HCT116 (cell line): ENCODE measurements at regions not wholly inside any gene's neighbourhood (a gene's known extent, or its start where the extent isn't known, plus 50 kb on each side); places are given as distances from the start of the nearest gene placed in this dataset.

Experiments used
- ATAC-seq: fragments of 200-7000 bp; cut with Tn5 transposase; 2 replicates; pipeline ENCODE4 v1.9.1; 2020; ENCODE audit warnings: mild to moderate bottlenecking, moderate library complexity
- BruUV-seq: library from RNA; stranded (reverse); fragments of 400-500 nt; replicated peaks from 2 replicates; lab custom pipeline; 2021; lab: Mats Ljungman, UMichigan
- CTCF ChIA-PET: fragments of 300-600 bp; sonication (Branson Sonifier 250); formaldehyde crosslinking; loops from one replicate; lab custom pipeline; 2021; ENCODE audit warnings: antibody characterized with exemption; lab: Charles Lee
- POLR2A ChIA-PET: fragments of 300-600, 350-600 bp; sonication (Branson Sonifier 250); formaldehyde crosslinking; loops from one replicate; lab custom pipeline; 2021; ENCODE audit warnings: antibody characterized with exemption; lab: Charles Lee
- RAD21 ChIA-PET, 2 experiments: fragments of 300-600 bp; sonication (Branson Sonifier 250); formaldehyde crosslinking; loops; one replicate each; lab custom pipeline; 2023; ENCODE audit warnings: low total read pairs in 2 of 2; ENCODE audit not compliant: uncharacterized antibody in 2 of 2, unreplicated experiment in 2 of 2, low non-redundant PET in 1 of 2; lab: Charles Lee
- DNase-seq: peaks from one replicate; pipeline ENCODE4 v3.0.0-alpha.2; 2010; ENCODE audit warnings: low read depth, low spot score
- H2AFZ ChIP-seq: fragments of 200-600 bp; shearing (Covaris generic), sonication (generic); 2 replicates; pipeline ENCODE4 v1.6.1; 2017; ENCODE audit warnings: low read depth, mixed run types, mixed read lengths, antibody characterized with exemption, low read length; ENCODE audit not compliant: poor library complexity, severe bottlenecking
- H3K27ac ChIP-seq: 2 replicates; pipeline ENCODE4 v1.5.1; 2012; ENCODE audit warnings: low read depth, low read length
- H3K27me3 ChIP-seq: fragments of 200-600 bp; sonication (generic); 2 replicates; pipeline ENCODE4 v1.6.1; 2016; ENCODE audit warnings: mixed run types, low read length, mixed read lengths; ENCODE audit not compliant: insufficient read depth
- H3K36me3 ChIP-seq, 2 experiments: fragments of 200-500 bp in 1 of 2; fragments of 200-600 bp in 1 of 2; sonication (Bioruptor generic) in 1 of 2; sonication (generic) in 1 of 2; 2 replicates each; pipeline versions ENCODE4 v1.5.1 to v1.6.1; 2014 to 2016; ENCODE audit warnings: low read length in 2 of 2, inconsistent platforms in 1 of 2, mixed read lengths in 1 of 2, mixed run types in 1 of 2; ENCODE audit not compliant: insufficient read depth in 2 of 2, control insufficient read depth in 1 of 2
- H3K4me1 ChIP-seq, 2 experiments: fragments of 200-600 bp in 1 of 2; sonication (generic) in 1 of 2; 2 replicates each; pipeline versions ENCODE4 v1.5.1 to v1.6.1; 2012 to 2017; ENCODE audit warnings: low read length in 2 of 2, inconsistent platforms in 1 of 2, mild to moderate bottlenecking in 1 of 2, mixed read lengths in 1 of 2, mixed run types in 1 of 2, moderate library complexity in 1 of 2; ENCODE audit not compliant: insufficient read depth in 2 of 2, control insufficient read depth in 1 of 2
- H3K4me2 ChIP-seq: fragments of 200-600 bp; sonication (generic); 2 replicates; pipeline ENCODE4 v1.6.1; 2017; ENCODE audit warnings: mixed run types, low read length, mixed read lengths
- H3K4me3 ChIP-seq, 2 experiments: fragments of 200-600 bp in 1 of 2; sonication (generic) in 1 of 2; replicated peaks in 1 of 2; 2 replicates each; pipeline ENCODE4 v1.5.1; 2011 to 2016; ENCODE audit warnings: low read length in 2 of 2, control low read depth in 1 of 2, low read depth in 1 of 2, mild to moderate bottlenecking in 1 of 2, mixed read lengths in 1 of 2, mixed run types in 1 of 2
- H3K79me2 ChIP-seq: fragments of 200-600 bp; sonication (generic); 2 replicates; pipeline ENCODE4 v1.6.1; 2017; ENCODE audit warnings: mild to moderate bottlenecking, mixed run types, low read length, moderate library complexity, mixed read lengths; ENCODE audit not compliant: insufficient read depth
- H3K9ac ChIP-seq: fragments of 200-600 bp; sonication (generic); 2 replicates; pipeline ENCODE4 v1.6.1; 2016; ENCODE audit warnings: low read length, mixed read lengths
- H3K9me2 ChIP-seq: fragments of 200-600 bp; sonication (generic), shearing (Covaris generic); 2 replicates; pipeline ENCODE4 v1.6.1; 2017; ENCODE audit warnings: mixed run types, mild to moderate bottlenecking, moderate library complexity; ENCODE audit not compliant: insufficient read depth
- H3K9me3 ChIP-seq, 2 experiments: fragments of 200-500 bp in 1 of 2; fragments of 200-600 bp in 1 of 2; sonication (Bioruptor generic) in 1 of 2; sonication (generic) in 1 of 2; 2 replicates each; pipeline ENCODE4 v1.6.1; 2014 to 2017; ENCODE audit warnings: low read length in 2 of 2, mixed read lengths in 2 of 2, inconsistent platforms in 1 of 2, low read depth in 1 of 2, mild to moderate bottlenecking in 1 of 2, mixed run types in 1 of 2, moderate library complexity in 1 of 2; ENCODE audit not compliant: control insufficient read depth in 1 of 2, insufficient read depth in 1 of 2
- H4K20me1 ChIP-seq: fragments of 200-600 bp; sonication (generic), shearing (Covaris generic); 2 replicates; pipeline ENCODE4 v1.6.1; 2017; ENCODE audit warnings: mixed run types, mild to moderate bottlenecking, moderate library complexity; ENCODE audit not compliant: insufficient read depth
- ATF3 ChIP-seq: IDR thresholded peaks from 2 replicates; pipeline ENCODE4 v1.6.1; 2012
- CEBPB ChIP-seq: IDR thresholded peaks from 2 replicates; pipeline ENCODE4 v1.6.1; 2012; ENCODE audit warnings: low read depth
- EGR1 ChIP-seq: IDR thresholded peaks from 2 replicates; pipeline ENCODE4 v1.6.1; 2012; ENCODE audit warnings: low read depth
- ELF1 ChIP-seq: IDR thresholded peaks from 2 replicates; pipeline ENCODE4 v1.6.1; 2012; ENCODE audit warnings: low read depth, borderline replicate concordance
- FOSL1 ChIP-seq: IDR thresholded peaks from 2 replicates; pipeline ENCODE4 v1.6.1; 2012; ENCODE audit warnings: low read depth
- POLR2A ChIP-seq: IDR thresholded peaks from 2 replicates; pipeline ENCODE4 v1.7.0; 2011; ENCODE audit warnings: borderline replicate concordance; ENCODE audit not compliant: insufficient read depth, insufficient read length; ENCODE audit errors: extremely low read depth
- RAD21 ChIP-seq: IDR thresholded peaks from 2 replicates; pipeline ENCODE4 v1.6.1; 2012; ENCODE audit warnings: low read depth, mild to moderate bottlenecking
- SIN3A ChIP-seq: IDR thresholded peaks from 2 replicates; pipeline ENCODE4 v1.6.1; 2012; ENCODE audit warnings: low read depth
- TCF7L2 ChIP-seq: IDR thresholded peaks from 2 replicates; pipeline ENCODE4 v1.7.0; 2011; ENCODE audit warnings: borderline replicate concordance, inconsistent platforms; ENCODE audit not compliant: insufficient read depth, insufficient read length; ENCODE audit errors: extremely low read depth
- ZFX ChIP-seq: fragments of 450-650 bp; IDR thresholded peaks from 2 replicates; pipeline ENCODE4 v1.6.1; 2017
- ZNF274 ChIP-seq: fragments of 200-500 bp; sonication (Bioruptor generic); IDR thresholded peaks from 2 replicates; pipeline ENCODE4 v1.6.1; 2014; ENCODE audit warnings: mild to moderate bottlenecking, low read depth, low read length, inconsistent platforms
- intact Hi-C: fragments of 100-400 bp; cut with micrococcal nuclease; formaldehyde crosslinking; loops from 2 replicates; pipeline ENCODE4 v1.10.0; 2022
- TF ChIP-seq, protein P1 (sequence below): IDR thresholded peaks from 2 replicates; pipeline ENCODE4 v1.6.1; 2011; ENCODE audit warnings: mild to moderate bottlenecking, low read length, moderate library complexity; ENCODE audit not compliant: insufficient replicate concordance; ENCODE audit errors: extremely low read depth

- no peaks in the 10 kb centered on the region for H4K20me1 ChIP-seq
- no peaks in the 10 kb centered on the region for H3K27me3 ChIP-seq
- H3K4me2 ChIP-seq: no peak overlapping the region
- intact Hi-C loops: no loop called here
- H3K79me2 ChIP-seq: no peaks in the 10 kb centered on the region
- no peak overlapping the region for H3K4me3 ChIP-seq
- no peak overlapping the region for H2AFZ ChIP-seq
- POLR2A ChIA-PET: no interaction called here
- H3K27ac ChIP-seq: no peak overlapping the region
- ATAC-seq: no peak
- no peak overlapping the region for H3K9ac ChIP-seq
- H3K9me2 ChIP-seq: no peaks in the 10 kb centered on the region
- CTCF ChIA-PET: no interaction called here
- H3K9me3 ChIP-seq: no peaks in the 10 kb centered on the region
- no peak for DNase-seq
- TF ChIP-seq ELF1 (no peak), ZNF274 (no peak), POLR2A (no peak), FOSL1 (no peak)
- no peaks in the 10 kb centered on the region for H3K36me3 ChIP-seq
- no TSS peak for BruUV-seq
- RAD21 ChIA-PET: no interaction called here
- no peaks in the 10 kb centered on the region for H3K4me1 ChIP-seq
These were observed 118.9 kb upstream of the CAB39 start for GRCh38 chr2:230593765-230594164.

DNA sequence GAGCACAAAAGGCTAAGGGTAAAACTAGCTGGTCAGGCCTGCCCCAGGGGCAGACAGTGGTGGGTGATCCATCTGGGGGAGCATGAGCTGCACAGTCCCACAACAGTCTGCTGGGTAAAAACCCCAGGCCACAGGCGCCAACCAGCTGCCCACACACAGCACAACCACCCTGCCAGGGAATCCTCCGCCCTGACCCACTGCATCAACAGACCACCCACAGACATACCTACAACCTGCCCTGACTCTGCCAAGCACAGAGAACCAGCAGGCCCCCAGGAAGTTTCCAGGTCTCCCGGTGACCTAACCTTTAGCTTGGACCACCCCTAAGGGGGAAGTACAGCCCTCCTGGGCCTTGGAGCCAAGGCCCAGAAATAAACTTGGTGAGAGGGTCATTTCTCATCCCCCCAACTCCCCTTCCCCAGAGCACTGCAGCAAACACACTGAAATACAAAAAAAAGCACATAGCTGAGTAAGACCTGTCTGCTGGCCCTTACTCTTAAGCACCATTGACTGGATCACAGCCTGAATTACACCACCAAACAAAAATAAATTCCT, 118.3 kb upstream of the CAB39 start:
- Histone ChIP-seq H2AFZ (no peak overlapping the region), H3K4me2 (no peak overlapping the region), H3K9me3 (no peaks in the 10 kb centered on the region), H3K27me3 (no peaks in the 10 kb centered on the region), H4K20me1 (no peaks in the 10 kb centered on the region), H3K36me3 (no peaks in the 10 kb centered on the region), H3K79me2 (no peaks in the 10 kb centered on the region), H3K4me1 (no peaks in the 10 kb centered on the region), H3K9me2 (no peaks in the 10 kb centered on the region)
- DNase-seq: no peak
- intact Hi-C loops: no loop called here
- ChIA-PET RAD21 (no interaction called here), CTCF (no interaction called here)
- BruUV-seq: no TSS peak
- no peak for TF ChIP-seq FOSL1
- no peak for TF ChIP-seq ZFX
- no peak for TF ChIP-seq POLR2A
- no peak for TF ChIP-seq CEBPB
- TF ChIP-seq EGR1: no peak
- TF ChIP-seq ATF3: no peak
- no peak for TF ChIP-seq ELF1
- TF ChIP-seq, protein P1, sequence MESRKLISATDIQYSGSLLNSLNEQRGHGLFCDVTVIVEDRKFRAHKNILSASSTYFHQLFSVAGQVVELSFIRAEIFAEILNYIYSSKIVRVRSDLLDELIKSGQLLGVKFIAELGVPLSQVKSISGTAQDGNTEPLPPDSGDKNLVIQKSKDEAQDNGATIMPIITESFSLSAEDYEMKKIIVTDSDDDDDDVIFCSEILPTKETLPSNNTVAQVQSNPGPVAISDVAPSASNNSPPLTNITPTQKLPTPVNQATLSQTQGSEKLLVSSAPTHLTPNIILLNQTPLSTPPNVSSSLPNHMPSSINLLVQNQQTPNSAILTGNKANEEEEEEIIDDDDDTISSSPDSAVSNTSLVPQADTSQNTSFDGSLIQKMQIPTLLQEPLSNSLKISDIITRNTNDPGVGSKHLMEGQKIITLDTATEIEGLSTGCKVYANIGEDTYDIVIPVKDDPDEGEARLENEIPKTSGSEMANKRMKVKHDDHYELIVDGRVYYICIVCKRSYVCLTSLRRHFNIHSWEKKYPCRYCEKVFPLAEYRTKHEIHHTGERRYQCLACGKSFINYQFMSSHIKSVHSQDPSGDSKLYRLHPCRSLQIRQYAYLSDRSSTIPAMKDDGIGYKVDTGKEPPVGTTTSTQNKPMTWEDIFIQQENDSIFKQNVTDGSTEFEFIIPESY: no peak
- no peak for TF ChIP-seq TCF7L2
- TF ChIP-seq SIN3A: no peak
- no peak for TF ChIP-seq RAD21
- TF ChIP-seq, all 23 proteins: peak for 0
- Histone ChIP-seq H3K9ac (no peak overlapping the region), H3K27ac (no peak overlapping the region), H3K4me3 (no peak overlapping the region)
- POLR2A ChIA-PET: no interaction called here
- ATAC-seq: no peak
